ENCODE measurements at regions not wholly inside any gene's neighbourhood (a gene's known extent, or its start where the extent isn't known, plus 50 kb on each side); places are given as distances from the start of the nearest gene placed in this dataset.

DNA sequence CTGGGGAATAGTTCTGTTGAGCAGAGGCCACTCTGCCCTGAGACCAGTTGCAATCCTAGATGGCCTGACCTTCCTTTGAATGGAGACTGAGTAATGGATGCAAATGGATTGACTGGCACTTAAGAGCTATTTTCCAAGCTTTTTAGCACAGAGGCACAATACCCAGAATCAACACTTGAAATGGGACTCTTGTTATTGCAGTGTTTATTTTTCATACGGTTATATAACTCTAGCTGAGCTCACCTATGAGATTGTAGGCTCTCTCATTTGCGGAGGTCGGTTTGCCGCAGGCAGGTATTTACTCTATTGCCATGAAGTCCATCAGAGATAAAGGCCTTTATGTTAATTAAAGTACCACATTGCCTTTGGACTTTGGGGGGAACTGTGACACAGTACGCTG lies 422.3 kb upstream of the CELF4 start:
- Histone ChIP-seq H2AFZ (ENCODE audit: low read depth, low read length) (no peak overlapping the region), H3K4me3 (ENCODE audit: insufficient read depth, low read depth, low read length) (no peak overlapping the region), H4K20me1 (ENCODE audit: insufficient read depth, low read length) (no peaks in the 10 kb centered on the region), H3K36me3 (ENCODE audit: insufficient read depth, low read length) (no peaks in the 10 kb centered on the region), H3K4me2 (ENCODE audit: low read length) (no peak overlapping the region), H3K27ac (ENCODE audit: low read depth, low read length) (no peak overlapping the region), H3K79me2 (ENCODE audit: insufficient read depth, low read length) (no peaks in the 10 kb centered on the region), H3K27me3 (ENCODE audit: insufficient read depth, low read length) (no peaks in the 10 kb centered on the region), H3K9ac (ENCODE audit: low read length) (no peak overlapping the region), H3K9me3 (ENCODE audit: insufficient read depth, low read depth, low read length) (peaks cover 9% of the 10 kb centered on the region), H3K4me1 (ENCODE audit: insufficient read depth, low read length) (no peaks in the 10 kb centered on the region)
- Mint-ChIP-seq H3K9me3 (ENCODE audit: unreplicated experiment) (no peaks in the 10 kb centered on the region), H3K4me3 (ENCODE audit: unreplicated experiment) (no peak overlapping the region), H3K4me1 (ENCODE audit: low read depth, unreplicated experiment) (peaks cover 2% of the 10 kb centered on the region), H3K36me3 (ENCODE audit: low read depth, unreplicated experiment) (no peaks in the 10 kb centered on the region), H3K27ac (ENCODE audit: unreplicated experiment) (no peak overlapping the region), H3K27me3 (ENCODE audit: low read depth, unreplicated experiment) (peaks cover 10% of the 10 kb centered on the region)
- DNase-seq (ENCODE audit: low read depth): no peak
- no peak for FAIRE-seq
- TF ChIP-seq EZH2 (IDR thresholded peaks at IDR 0.05; ENCODE audit: insufficient read depth, low read length): no peak
- TF ChIP-seq, protein P1, sequence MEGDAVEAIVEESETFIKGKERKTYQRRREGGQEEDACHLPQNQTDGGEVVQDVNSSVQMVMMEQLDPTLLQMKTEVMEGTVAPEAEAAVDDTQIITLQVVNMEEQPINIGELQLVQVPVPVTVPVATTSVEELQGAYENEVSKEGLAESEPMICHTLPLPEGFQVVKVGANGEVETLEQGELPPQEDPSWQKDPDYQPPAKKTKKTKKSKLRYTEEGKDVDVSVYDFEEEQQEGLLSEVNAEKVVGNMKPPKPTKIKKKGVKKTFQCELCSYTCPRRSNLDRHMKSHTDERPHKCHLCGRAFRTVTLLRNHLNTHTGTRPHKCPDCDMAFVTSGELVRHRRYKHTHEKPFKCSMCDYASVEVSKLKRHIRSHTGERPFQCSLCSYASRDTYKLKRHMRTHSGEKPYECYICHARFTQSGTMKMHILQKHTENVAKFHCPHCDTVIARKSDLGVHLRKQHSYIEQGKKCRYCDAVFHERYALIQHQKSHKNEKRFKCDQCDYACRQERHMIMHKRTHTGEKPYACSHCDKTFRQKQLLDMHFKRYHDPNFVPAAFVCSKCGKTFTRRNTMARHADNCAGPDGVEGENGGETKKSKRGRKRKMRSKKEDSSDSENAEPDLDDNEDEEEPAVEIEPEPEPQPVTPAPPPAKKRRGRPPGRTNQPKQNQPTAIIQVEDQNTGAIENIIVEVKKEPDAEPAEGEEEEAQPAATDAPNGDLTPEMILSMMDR (IDR thresholded peaks at IDR 0.05; ENCODE audit: insufficient read depth, low read depth, low read length): no peak

DNA sequence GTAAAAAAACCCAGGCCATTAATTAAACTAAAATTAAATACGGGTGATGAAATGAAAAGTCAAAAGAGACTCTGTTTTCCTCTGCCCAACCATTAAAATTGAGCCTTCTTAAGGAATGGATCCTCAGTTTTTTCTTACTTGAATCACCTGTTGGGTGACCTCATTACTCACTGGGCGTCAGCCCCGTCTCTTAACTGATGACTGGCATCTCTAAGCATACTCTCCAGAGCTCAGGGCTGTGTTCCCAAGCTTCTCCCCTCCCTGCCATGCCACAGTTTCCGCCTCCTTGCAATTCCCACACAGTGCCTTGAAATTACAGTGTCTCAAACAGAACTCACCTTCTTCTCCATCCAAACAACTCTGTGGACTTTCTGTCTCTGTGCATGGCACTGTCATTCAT lies 421.1 kb upstream of the CELF4 start:
- H3K9ac ChIP-seq (ENCODE audit: low read length): no peak overlapping the region
- H3K4me1 ChIP-seq (ENCODE audit: insufficient read depth, low read length): no peaks in the 10 kb centered on the region
- Mint-ChIP-seq H3K27me3 (ENCODE audit: low read depth, unreplicated experiment) (peaks cover 10% of the 10 kb centered on the region), H3K4me1 (ENCODE audit: low read depth, unreplicated experiment) (peaks cover 2% of the 10 kb centered on the region), H3K4me3 (ENCODE audit: unreplicated experiment) (no peak overlapping the region), H3K9me3 (ENCODE audit: unreplicated experiment) (no peaks in the 10 kb centered on the region), H3K27ac (ENCODE audit: unreplicated experiment) (no peak overlapping the region), H3K36me3 (ENCODE audit: low read depth, unreplicated experiment) (no peaks in the 10 kb centered on the region)
- H3K27me3 ChIP-seq (ENCODE audit: insufficient read depth, low read length): no peaks in the 10 kb centered on the region
- H3K27ac ChIP-seq (ENCODE audit: low read depth, low read length): no peak overlapping the region
- no peak overlapping the region for H2AFZ ChIP-seq (ENCODE audit: low read depth, low read length)
- H3K9me3 ChIP-seq (ENCODE audit: insufficient read depth, low read depth, low read length): peaks cover 9% of the 10 kb centered on the region
- H4K20me1 ChIP-seq (ENCODE audit: insufficient read depth, low read length): no peaks in the 10 kb centered on the region
- FAIRE-seq (no peak), DNase-seq (ENCODE audit: low read depth) (no peak)
- TF ChIP-seq, protein P1 (IDR thresholded peaks at IDR 0.05; ENCODE audit: insufficient read depth, low read depth, low read length): no peak
- TF ChIP-seq EZH2 (IDR thresholded peaks at IDR 0.05; ENCODE audit: insufficient read depth, low read length): no peak
- no peak overlapping the region for H3K4me2 ChIP-seq (ENCODE audit: low read length)
- H3K4me3 ChIP-seq (ENCODE audit: insufficient read depth, low read depth, low read length): no peak overlapping the region
- H3K79me2 ChIP-seq (ENCODE audit: insufficient read depth, low read length): no peaks in the 10 kb centered on the region
- H3K36me3 ChIP-seq (ENCODE audit: insufficient read depth, low read length): no peaks in the 10 kb centered on the region

DNA sequence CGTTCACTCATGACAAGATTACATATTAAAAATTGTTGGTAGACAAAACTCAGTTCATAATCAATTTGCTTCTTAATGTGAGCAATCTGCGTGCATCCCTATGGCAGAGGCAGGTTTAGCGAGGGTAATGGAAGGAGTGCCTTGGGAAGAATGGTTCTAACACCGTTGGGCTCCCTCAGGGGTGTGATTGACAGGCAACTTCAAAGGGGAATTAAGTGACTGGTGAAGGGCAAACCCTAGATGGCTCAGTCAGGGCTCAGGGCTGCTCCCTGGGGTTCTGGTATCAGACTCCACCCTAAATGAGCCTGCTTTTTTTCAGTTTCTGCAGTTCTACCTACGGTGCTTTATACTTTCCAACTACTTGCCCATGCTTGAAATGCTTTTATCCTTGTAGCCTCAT lies 419.5 kb upstream of the CELF4 start:
- Mint-ChIP-seq H3K4me1 (ENCODE audit: low read depth, unreplicated experiment) (peaks cover 5% of the 10 kb centered on the region), H3K27me3 (ENCODE audit: low read depth, unreplicated experiment) (peaks cover 10% of the 10 kb centered on the region), H3K36me3 (ENCODE audit: low read depth, unreplicated experiment) (no peaks in the 10 kb centered on the region), H3K4me3 (ENCODE audit: unreplicated experiment) (no peak overlapping the region), H3K9me3 (ENCODE audit: unreplicated experiment) (no peaks in the 10 kb centered on the region), H3K27ac (ENCODE audit: unreplicated experiment) (no peak overlapping the region)
- Histone ChIP-seq H3K9ac (ENCODE audit: low read length) (no peak overlapping the region), H3K4me1 (ENCODE audit: insufficient read depth, low read length) (no peaks in the 10 kb centered on the region), H3K79me2 (ENCODE audit: insufficient read depth, low read length) (no peaks in the 10 kb centered on the region), H4K20me1 (ENCODE audit: insufficient read depth, low read length) (no peaks in the 10 kb centered on the region), H3K36me3 (ENCODE audit: insufficient read depth, low read length) (no peaks in the 10 kb centered on the region), H3K4me3 (ENCODE audit: insufficient read depth, low read depth, low read length) (no peak overlapping the region), H3K27ac (ENCODE audit: low read depth, low read length) (no peak overlapping the region), H2AFZ (ENCODE audit: low read depth, low read length) (no peak overlapping the region), H3K27me3 (ENCODE audit: insufficient read depth, low read length) (no peaks in the 10 kb centered on the region), H3K4me2 (ENCODE audit: low read length) (no peak overlapping the region), H3K9me3 (ENCODE audit: insufficient read depth, low read depth, low read length) (peaks cover 4% of the 10 kb centered on the region)
- TF ChIP-seq, protein P1 (IDR thresholded peaks at IDR 0.05; ENCODE audit: insufficient read depth, low read depth, low read length): no peak
- TF ChIP-seq EZH2 (IDR thresholded peaks at IDR 0.05; ENCODE audit: insufficient read depth, low read length): no peak
- FAIRE-seq (no peak), DNase-seq (ENCODE audit: low read depth) (no peak)
